ENCODE measurements at regions not wholly inside any gene's neighbourhood (a gene's known extent, or its start where the extent isn't known, plus 50 kb on each side); places are given as distances from the start of the nearest gene placed in this dataset.
"Not testable (repeated sequence)": the region's sequence is repeated elsewhere in the genome, so short reads cannot be mapped to it uniquely, and the experiment has no call there.

DNA sequence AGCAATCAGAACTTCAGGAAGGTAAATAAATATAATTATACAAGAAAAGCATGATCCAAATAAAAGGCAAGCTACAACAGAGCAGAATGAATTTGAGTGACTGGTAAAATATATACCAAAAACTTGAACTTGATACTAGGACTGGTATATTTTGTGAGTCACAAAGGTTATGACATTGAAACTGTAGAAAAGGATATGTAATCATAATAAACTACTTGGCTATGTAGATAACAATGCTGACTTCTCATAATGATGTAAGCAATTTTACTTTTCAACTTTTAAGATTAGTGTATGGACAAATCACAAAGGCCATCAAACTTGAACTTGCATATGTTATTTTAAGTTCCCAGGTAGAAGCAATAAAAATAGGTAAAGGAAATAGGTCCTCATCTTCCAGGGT, 384.5 kb upstream of the NECTIN3 start:
- Mint-ChIP-seq H3K27ac (no peak overlapping the region), H3K4me1 (peaks cover 4% of the 10 kb centered on the region), H3K36me3 (no peaks in the 10 kb centered on the region), H3K4me3 (no peak overlapping the region), H3K27me3 (ENCODE audit: low read depth) (no peaks in the 10 kb centered on the region), H3K9me3 (no peaks in the 10 kb centered on the region)
- TF ChIP-seq, protein P1, sequence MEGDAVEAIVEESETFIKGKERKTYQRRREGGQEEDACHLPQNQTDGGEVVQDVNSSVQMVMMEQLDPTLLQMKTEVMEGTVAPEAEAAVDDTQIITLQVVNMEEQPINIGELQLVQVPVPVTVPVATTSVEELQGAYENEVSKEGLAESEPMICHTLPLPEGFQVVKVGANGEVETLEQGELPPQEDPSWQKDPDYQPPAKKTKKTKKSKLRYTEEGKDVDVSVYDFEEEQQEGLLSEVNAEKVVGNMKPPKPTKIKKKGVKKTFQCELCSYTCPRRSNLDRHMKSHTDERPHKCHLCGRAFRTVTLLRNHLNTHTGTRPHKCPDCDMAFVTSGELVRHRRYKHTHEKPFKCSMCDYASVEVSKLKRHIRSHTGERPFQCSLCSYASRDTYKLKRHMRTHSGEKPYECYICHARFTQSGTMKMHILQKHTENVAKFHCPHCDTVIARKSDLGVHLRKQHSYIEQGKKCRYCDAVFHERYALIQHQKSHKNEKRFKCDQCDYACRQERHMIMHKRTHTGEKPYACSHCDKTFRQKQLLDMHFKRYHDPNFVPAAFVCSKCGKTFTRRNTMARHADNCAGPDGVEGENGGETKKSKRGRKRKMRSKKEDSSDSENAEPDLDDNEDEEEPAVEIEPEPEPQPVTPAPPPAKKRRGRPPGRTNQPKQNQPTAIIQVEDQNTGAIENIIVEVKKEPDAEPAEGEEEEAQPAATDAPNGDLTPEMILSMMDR (IDR thresholded peaks at IDR 0.05; ENCODE audit: unreplicated experiment), result no peak
- DNase-seq (ENCODE audit: low spot score in 2 of 2, unreplicated experiment in 2 of 2), result no peak

DNA sequence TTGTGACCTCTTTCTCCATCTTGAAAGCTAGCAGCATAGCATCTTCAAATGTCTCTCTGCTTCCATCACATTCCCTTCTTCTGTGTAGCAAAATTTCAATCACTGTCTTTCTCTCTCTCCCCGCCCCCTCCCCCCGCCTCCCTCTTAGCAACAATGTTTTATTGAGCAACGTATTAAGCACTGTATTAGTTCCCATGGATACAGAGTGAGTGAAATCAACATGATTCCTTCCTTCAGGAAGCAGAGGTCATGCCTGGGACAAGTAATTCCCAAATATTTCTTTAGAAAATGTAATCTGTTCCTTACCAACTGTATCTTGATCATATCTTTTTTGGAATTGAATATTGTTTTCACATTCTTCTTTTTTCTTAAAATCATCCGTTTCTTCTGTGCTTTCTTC, 373.7 kb upstream of the NECTIN3 start:
- no peak overlapping the region for H3K4me3 Mint-ChIP-seq
- peaks cover 34% of the 10 kb centered on the region for H3K9me3 Mint-ChIP-seq
- H3K36me3 Mint-ChIP-seq, result peaks cover 4% of the 10 kb centered on the region
- TF ChIP-seq, protein P1 (IDR thresholded peaks at IDR 0.05; ENCODE audit: unreplicated experiment), result no peak
- H3K27me3 Mint-ChIP-seq (ENCODE audit: low read depth), result no peaks in the 10 kb centered on the region
- no peaks in the 10 kb centered on the region for H3K4me1 Mint-ChIP-seq
- no peak for DNase-seq (ENCODE audit: low spot score in 2 of 2, unreplicated experiment in 2 of 2)
- no peak overlapping the region for H3K27ac Mint-ChIP-seq

DNA sequence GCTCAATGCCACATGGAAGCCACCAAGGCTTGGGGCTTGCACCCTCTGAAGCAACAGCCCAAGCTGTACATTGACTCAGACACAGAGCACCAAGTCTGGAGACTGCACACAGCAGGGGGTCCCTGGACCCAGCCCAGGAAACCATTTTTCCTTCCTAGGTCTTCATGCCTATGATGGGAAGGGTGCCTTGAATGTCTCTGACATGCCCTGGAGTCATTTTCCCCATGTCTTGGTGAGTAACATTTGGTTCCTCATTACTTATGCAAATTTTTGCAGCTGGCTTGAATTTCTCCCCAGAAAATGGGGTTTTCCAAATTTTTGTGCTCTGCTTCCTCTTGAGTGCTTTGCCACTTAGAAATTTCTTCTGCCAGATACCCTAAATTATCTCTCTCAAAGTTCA, 367.3 kb upstream of the NECTIN3 start:
- not testable (repeated sequence) for H3K27me3 Mint-ChIP-seq (ENCODE audit: low read depth); DNase-seq (ENCODE audit: low spot score in 2 of 2, unreplicated experiment in 2 of 2); H3K27ac Mint-ChIP-seq; H3K4me1 Mint-ChIP-seq; H3K4me3 Mint-ChIP-seq
- Mint-ChIP-seq H3K9me3 (peaks cover 69% of the 10 kb centered on the region), H3K36me3 (peaks cover 17% of the 10 kb centered on the region)

DNA sequence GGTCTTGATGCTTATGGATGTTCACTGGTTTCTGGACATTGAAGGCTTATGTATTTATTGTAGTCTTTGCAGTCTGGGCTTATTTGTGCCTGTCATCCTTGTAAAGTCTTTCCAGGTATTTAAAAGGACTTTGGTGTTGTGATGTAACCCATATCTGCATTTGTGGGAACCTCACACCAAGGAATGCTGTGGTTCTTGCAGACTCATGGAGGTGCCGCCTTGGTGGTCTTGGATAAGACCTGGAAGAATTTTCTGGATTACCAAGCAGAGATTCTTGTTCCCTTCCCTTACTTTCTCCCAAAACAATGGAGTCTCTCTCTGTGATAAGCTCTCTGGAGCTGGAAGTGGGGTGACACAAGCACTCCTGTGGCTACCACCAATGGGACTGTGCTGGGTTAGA, 363.5 kb upstream of the NECTIN3 start:
- no peak for DNase-seq (ENCODE audit: low spot score in 2 of 2, unreplicated experiment in 2 of 2)
- TF ChIP-seq, protein P1 (IDR thresholded peaks at IDR 0.05; ENCODE audit: unreplicated experiment), result no peak
- no peaks in the 10 kb centered on the region for H3K27me3 Mint-ChIP-seq (ENCODE audit: low read depth)
- H3K27ac Mint-ChIP-seq, result no peak overlapping the region
- no peaks in the 10 kb centered on the region for H3K4me1 Mint-ChIP-seq
- H3K36me3 Mint-ChIP-seq, result peaks cover 13% of the 10 kb centered on the region
- H3K9me3 Mint-ChIP-seq, result peaks cover 46% of the 10 kb centered on the region
- H3K4me3 Mint-ChIP-seq, result no peak overlapping the region

DNA sequence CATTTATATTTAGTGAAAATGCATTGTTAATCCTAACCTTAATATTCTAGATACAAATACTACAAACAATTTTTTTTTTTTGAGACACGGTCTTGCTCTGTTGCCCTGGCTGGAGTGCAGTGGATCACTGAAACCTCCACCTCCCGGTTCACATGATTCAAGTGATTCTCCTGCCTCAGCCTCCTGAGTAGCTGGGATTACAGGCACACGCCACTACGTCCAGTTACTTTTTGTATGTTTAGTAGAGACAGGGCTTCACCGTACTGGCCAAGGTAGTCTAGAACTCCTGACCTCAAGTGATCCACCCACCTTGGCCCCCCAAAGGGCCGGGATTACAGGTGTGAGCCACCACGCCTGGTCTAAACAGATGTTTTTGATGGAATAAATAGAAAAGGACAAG, 361.5 kb upstream of the NECTIN3 start:
- H3K9me3 Mint-ChIP-seq, result peaks cover 29% of the 10 kb centered on the region
- H3K4me3 Mint-ChIP-seq, result no peak overlapping the region
- TF ChIP-seq, protein P1 (IDR thresholded peaks at IDR 0.05; ENCODE audit: unreplicated experiment), result no peak
- peaks cover 12% of the 10 kb centered on the region for H3K36me3 Mint-ChIP-seq
- H3K4me1 Mint-ChIP-seq, result peaks cover 6% of the 10 kb centered on the region
- H3K27ac Mint-ChIP-seq, result no peak overlapping the region
- DNase-seq (ENCODE audit: low spot score in 2 of 2, unreplicated experiment in 2 of 2), result no peak
- no peaks in the 10 kb centered on the region for H3K27me3 Mint-ChIP-seq (ENCODE audit: low read depth)

DNA sequence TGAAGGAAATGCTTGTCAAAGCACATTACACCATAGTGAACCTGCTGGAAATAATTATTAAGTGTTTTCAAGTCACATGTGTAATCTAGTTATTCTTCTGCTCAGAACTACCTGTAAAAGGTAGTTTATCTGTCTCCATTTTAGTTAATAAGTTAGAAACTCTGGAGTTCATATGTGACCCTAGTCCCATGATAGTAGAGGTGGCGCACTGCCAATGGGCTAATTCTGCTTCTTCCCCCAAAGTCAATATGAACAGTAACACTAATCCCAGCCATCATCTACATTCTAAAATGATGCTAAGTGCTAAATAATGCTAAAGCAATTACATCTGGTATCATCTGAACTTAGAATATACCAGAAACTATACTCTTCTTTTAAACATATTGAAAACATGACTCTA, 361.0 kb upstream of the NECTIN3 start:
- Mint-ChIP-seq H3K36me3 (peaks cover 12% of the 10 kb centered on the region), H3K9me3 (peaks cover 27% of the 10 kb centered on the region), H3K4me3 (no peak overlapping the region), H3K27ac (no peak overlapping the region), H3K4me1 (peaks cover 8% of the 10 kb centered on the region), H3K27me3 (ENCODE audit: low read depth) (no peaks in the 10 kb centered on the region)
- TF ChIP-seq, protein P1 (IDR thresholded peaks at IDR 0.05; ENCODE audit: unreplicated experiment), result no peak
- DNase-seq (ENCODE audit: low spot score in 2 of 2, unreplicated experiment in 2 of 2), result no peak
